A673 (cell line): ENCODE measurements at regions not wholly inside any gene's neighbourhood (a gene's known extent, or its start where the extent isn't known, plus 50 kb on each side); places are given as distances from the start of the nearest gene placed in this dataset.

Experiments
- BruUV-seq: library from RNA; stranded (reverse); fragments of 400-500 nt; replicated peaks from 2 replicates; lab custom pipeline; 2021; lab: Mats Ljungman, UMichigan
- CTCF ChIA-PET: fragments of 300-600 bp; sonication (Branson Sonifier 250); formaldehyde crosslinking; loops from one replicate; lab custom pipeline; 2022; ENCODE audit warnings: antibody characterized with exemption; lab: Charles Lee
- POLR2A ChIA-PET: fragments of 300-600 bp; sonication (Branson Sonifier 250); formaldehyde crosslinking; loops from one replicate; lab custom pipeline; 2022; ENCODE audit warnings: antibody characterized with exemption; ENCODE audit not compliant: low non-redundant PET; lab: Charles Lee
- DNase-seq: peaks from one replicate; pipeline ENCODE4 v3.0.0-alpha.2; 2015; ENCODE audit warnings: low spot score
- H3K27ac ChIP-seq: fragments of 200-600 bp; sonication (generic); 2 replicates; pipeline ENCODE4 v1.5.1; 2016; ENCODE audit warnings: mixed run types, low read depth, mild to moderate bottlenecking, mixed read lengths, antibody characterized with exemption, low read length; ENCODE audit not compliant: poor library complexity, severe bottlenecking
- H3K27me3 ChIP-seq: fragments of 200-600 bp; sonication (generic); replicated peaks from 2 replicates; pipeline ENCODE4 v1.6.1; 2017; ENCODE audit warnings: mixed run types, low read depth, mild to moderate bottlenecking, mixed read lengths, antibody characterized with exemption, low read length; ENCODE audit not compliant: insufficient read depth, poor library complexity
- H3K36me3 ChIP-seq: fragments of 200-600 bp; sonication (generic); 2 replicates; pipeline ENCODE4 v1.6.1; 2016; ENCODE audit warnings: mixed run types, mild to moderate bottlenecking, mixed read lengths, antibody characterized with exemption, low read length; ENCODE audit not compliant: insufficient read depth, poor library complexity, severe bottlenecking
- H3K4me1 ChIP-seq: fragments of 200-600 bp; sonication (generic); 2 replicates; pipeline ENCODE4 v1.6.1; 2017; ENCODE audit warnings: mixed run types, mild to moderate bottlenecking, mixed read lengths, antibody characterized with exemption, low read length; ENCODE audit not compliant: insufficient read depth, poor library complexity, severe bottlenecking
- H3K4me3 ChIP-seq: fragments of 200-600 bp; sonication (generic); 2 replicates; pipeline ENCODE4 v1.5.1; 2016; ENCODE audit warnings: low read depth, mixed run types, mild to moderate bottlenecking, mixed read lengths, low read length; ENCODE audit not compliant: poor library complexity, severe bottlenecking
- H3K9me3 ChIP-seq: fragments of 200-600 bp; sonication (generic); 2 replicates; pipeline ENCODE4 v1.6.1; 2016; ENCODE audit warnings: mixed run types, low read depth, mild to moderate bottlenecking, mixed read lengths, antibody characterized with exemption, low read length; ENCODE audit not compliant: poor library complexity, severe bottlenecking
- CTCF ChIP-seq: fragments of 300-800, 200-600 bp; sonication (generic); conservative IDR thresholded peaks from 2 replicates; pipeline ENCODE4 v1.5.1; 2017; ENCODE audit warnings: low read depth, mild to moderate bottlenecking, antibody characterized with exemption, low read length, moderate library complexity, mixed read lengths
- EZH2 ChIP-seq: fragments of 200-600 bp; sonication (generic); IDR thresholded peaks from 2 replicates; pipeline ENCODE4 v1.6.1; 2017; ENCODE audit warnings: borderline replicate concordance, low read depth, mild to moderate bottlenecking, mixed read lengths, antibody characterized with exemption, low read length; ENCODE audit not compliant: poor library complexity, severe bottlenecking
- intact Hi-C: fragments of 100-400 bp; cut with micrococcal nuclease; formaldehyde crosslinking; loops from one replicate; pipeline ENCODE4 v1.10.0; 2022; ENCODE audit not compliant: unreplicated experiment

- ChIA-PET POLR2A (no interaction called here), CTCF (no interaction called here)
- TF ChIP-seq EZH2 (no peak), CTCF (no peak)
- H3K27me3 ChIP-seq, result peaks cover 9% of the 10 kb centered on the region
- no peaks in the 10 kb centered on the region for H3K9me3 ChIP-seq
- BruUV-seq, result no TSS peak
- no peaks in the 10 kb centered on the region for H3K36me3 ChIP-seq
- no peak for DNase-seq
- no peak overlapping the region for H3K4me3 ChIP-seq
- no peak overlapping the region for H3K27ac ChIP-seq
- intact Hi-C loops, result no loop called here
- no peaks in the 10 kb centered on the region for H3K4me1 ChIP-seq
Observed at GRCh38 chr6:105872249-105872648, 213.9 kb upstream of the PRDM1 start.

- no peak for TF ChIP-seq CTCF
- no peak for TF ChIP-seq EZH2
- no peak for DNase-seq
- H3K27me3 ChIP-seq, result peaks cover 9% of the 10 kb centered on the region
- intact Hi-C loops, result no loop called here
- no TSS peak for BruUV-seq
- ChIA-PET POLR2A (no interaction called here), CTCF (no interaction called here)
- no peaks in the 10 kb centered on the region for H3K36me3 ChIP-seq
- no peaks in the 10 kb centered on the region for H3K9me3 ChIP-seq
- no peak overlapping the region for H3K4me3 ChIP-seq
- no peak overlapping the region for H3K27ac ChIP-seq
- H3K4me1 ChIP-seq, result no peaks in the 10 kb centered on the region
Observed at GRCh38 chr6:105871542-105871941, 214.6 kb upstream of the PRDM1 start.

GRCh38 chr6:105869835-105870440 lies 216.2 kb upstream of the PRDM1 start:
- Histone ChIP-seq H3K27ac (no peak overlapping the region), H3K4me3 (no peak overlapping the region), H3K4me1 (no peaks in the 10 kb centered on the region), H3K27me3 (peaks cover 20% of the 10 kb centered on the region), H3K9me3 (no peaks in the 10 kb centered on the region), H3K36me3 (no peaks in the 10 kb centered on the region)
- TF ChIP-seq EZH2 (no peak), CTCF (no peak)
- intact Hi-C loops, result no loop called here
- ChIA-PET POLR2A (no interaction called here), CTCF (no interaction called here)
- DNase-seq, result no peak
- no TSS peak for BruUV-seq
